GM23338 (cell line): ENCODE measurements at regions not wholly inside any gene's neighbourhood (a gene's known extent, or its start where the extent isn't known, plus 50 kb on each side); places are given as distances from the start of the nearest gene placed in this dataset.

ENCODE experiments used
- ATAC-seq: fragments of 200-7000 bp; cut with Tn5 transposase; 3 replicates; pipeline ENCODE4 v1.9.1; 2020
- DNase-seq: peaks from one replicate; pipeline ENCODE4 v3.0.0-alpha.2; 2015; ENCODE audit warnings: low spot score
- H2AFZ ChIP-seq: fragments of 200-600 bp; sonication (generic); 2 replicates; pipeline ENCODE4 v1.8.0; 2016; ENCODE audit warnings: antibody characterized with exemption, mild to moderate bottlenecking, moderate library complexity
- H3F3A ChIP-seq: fragments of 200-600 bp; sonication (generic); replicated peaks from 2 replicates; pipeline ENCODE4 v1.8.0; 2017; ENCODE audit warnings: antibody characterized with exemption, mixed run types, low read depth
- H3K27ac ChIP-seq: fragments of 200-600 bp; sonication (generic); 2 replicates; pipeline ENCODE4 v1.6.1; 2016; ENCODE audit warnings: low read depth
- H3K27me3 ChIP-seq: fragments of 200-600 bp; sonication (generic); 2 replicates; pipeline ENCODE4 v1.8.0; 2016; ENCODE audit warnings: mild to moderate bottlenecking, mixed run types, moderate library complexity; ENCODE audit not compliant: insufficient read depth
- H3K36me3 ChIP-seq: fragments of 200-600 bp; sonication (generic); 2 replicates; pipeline ENCODE4 v1.8.0; 2016; ENCODE audit warnings: mild to moderate bottlenecking; ENCODE audit not compliant: insufficient read depth
- H3K4me1 ChIP-seq: fragments of 200-600 bp; sonication (generic); 2 replicates; pipeline ENCODE4 v1.8.0; 2016; ENCODE audit warnings: mild to moderate bottlenecking, moderate library complexity; ENCODE audit not compliant: insufficient read depth
- H3K4me2 ChIP-seq: fragments of 200-600 bp; sonication (generic); 2 replicates; pipeline ENCODE4 v1.7.1; 2017; ENCODE audit warnings: mixed run types
- H3K4me3 ChIP-seq: fragments of 200-600 bp; sonication (generic); 2 replicates; pipeline ENCODE4 v1.6.1; 2016; ENCODE audit warnings: mixed run types
- H3K79me2 ChIP-seq: fragments of 200-600 bp; sonication (generic); replicated peaks from 2 replicates; pipeline ENCODE4 v1.8.0; 2017; ENCODE audit warnings: mild to moderate bottlenecking; ENCODE audit not compliant: insufficient read depth
- H3K9me2 ChIP-seq: fragments of 200-600 bp; sonication (generic); 2 replicates; pipeline ENCODE4 v1.8.0; 2017; ENCODE audit not compliant: insufficient read depth
- H4K20me1 ChIP-seq: fragments of 200-600 bp; sonication (generic); replicated peaks from 2 replicates; pipeline ENCODE4 v1.8.0; 2017; ENCODE audit warnings: mild to moderate bottlenecking; ENCODE audit not compliant: insufficient read depth
- H3K27ac Mint-ChIP-seq: 2 replicates; pipeline ENCODE4 v1.8.0; 2020; ENCODE audit warnings: inconsistent platforms, mild to moderate bottlenecking, moderate library complexity, mixed read lengths
- H3K27me3 Mint-ChIP-seq: 3 replicates; pipeline ENCODE4 v1.8.0; 2022; ENCODE audit warnings: low read depth, mild to moderate bottlenecking, moderate library complexity, mixed read lengths, inconsistent platforms; ENCODE audit not compliant: insufficient read depth, poor library complexity
- H3K36me3 Mint-ChIP-seq: 3 replicates; pipeline ENCODE4 v1.8.0; 2021; ENCODE audit warnings: low read depth, mild to moderate bottlenecking, inconsistent platforms, moderate library complexity, mixed read lengths
- H3K4me1 Mint-ChIP-seq: 3 replicates; pipeline ENCODE4 v1.8.0; 2020; ENCODE audit warnings: mild to moderate bottlenecking, inconsistent platforms, mixed read lengths
- H3K4me3 Mint-ChIP-seq: 3 replicates; pipeline ENCODE4 v1.8.0; 2021; ENCODE audit warnings: moderate library complexity, mild to moderate bottlenecking, inconsistent platforms, mixed read lengths
- H3K9me3 Mint-ChIP-seq: 3 replicates; pipeline ENCODE4 v1.8.0; 2020; ENCODE audit warnings: moderate library complexity, mild to moderate bottlenecking, inconsistent platforms, mixed read lengths
- CREB1 ChIP-seq: fragments of 250-450 bp; sonication (Bioruptor Pico); IDR thresholded peaks from 2 replicates; pipeline ENCODE4 v1.5.0; 2020; ENCODE audit warnings: low read depth, mild to moderate bottlenecking, moderate library complexity
- EZH2 ChIP-seq: fragments of 200-600 bp; sonication (generic); IDR thresholded peaks from one replicate; pipeline ENCODE4 v1.8.0; 2017; ENCODE audit warnings: antibody characterized with exemption, mild to moderate bottlenecking, low read depth; ENCODE audit not compliant: unreplicated experiment
- JUNB ChIP-seq: IDR thresholded peaks from one replicate; pipeline ENCODE4 v1.6.1; 2016; ENCODE audit warnings: antibody characterized with exemption; ENCODE audit not compliant: unreplicated experiment
- NANOG ChIP-seq: IDR thresholded peaks from 2 replicates; pipeline ENCODE4 v1.6.1; 2016; ENCODE audit warnings: antibody characterized with exemption, borderline replicate concordance
- POLR2AphosphoS5 ChIP-seq: IDR thresholded peaks from 2 replicates; pipeline ENCODE4 v1.6.1; 2016; ENCODE audit warnings: antibody characterized with exemption, low read depth
- STAT1 ChIP-seq: IDR thresholded peaks from one replicate; pipeline ENCODE4 v1.6.1; 2016; ENCODE audit warnings: antibody characterized with exemption; ENCODE audit not compliant: unreplicated experiment
- ZNF114 ChIP-seq: fragments of 250-450 bp; sonication (Bioruptor Pico); IDR thresholded peaks from 2 replicates; pipeline ENCODE4 v1.5.0; 2020; ENCODE audit warnings: mild to moderate bottlenecking, moderate library complexity
- ZNF331 ChIP-seq: fragments of 250-450 bp; sonication (Bioruptor Pico); IDR thresholded peaks from 2 replicates; pipeline ENCODE4 v1.5.0; 2020; ENCODE audit warnings: low read depth, mild to moderate bottlenecking, moderate library complexity
- TF ChIP-seq, protein P1 (sequence below): fragments of 250-450 bp; sonication (Bioruptor Pico); IDR thresholded peaks from 2 replicates; pipeline ENCODE4 v1.5.0; 2020; ENCODE audit warnings: mild to moderate bottlenecking, moderate library complexity
- TF ChIP-seq, protein P2 (sequence below): IDR thresholded peaks from 2 replicates; pipeline ENCODE4 v1.6.1; 2016; ENCODE audit warnings: antibody characterized with exemption

DNA sequence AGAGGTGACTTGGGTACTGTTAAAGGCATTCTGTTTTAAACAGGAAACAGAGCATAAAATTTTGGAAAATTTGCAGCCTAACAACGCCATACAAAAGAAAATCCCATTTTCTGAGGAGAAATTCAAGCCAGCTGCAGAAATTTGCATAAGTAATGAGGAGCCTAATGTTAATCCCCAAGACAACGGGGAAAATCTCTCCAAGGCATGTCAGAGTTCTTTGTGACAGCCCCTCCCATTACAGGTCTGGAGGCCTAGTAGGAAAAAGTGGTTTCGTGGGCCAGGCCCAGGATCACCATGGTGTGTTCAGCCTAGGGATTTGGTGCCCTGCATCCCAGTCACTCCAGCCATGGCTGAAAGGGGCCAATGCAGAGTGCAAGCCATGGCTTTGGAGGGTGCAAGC, 1333.1 kb upstream of the TENM4 start (continued):
- TF ChIP-seq, protein P1, sequence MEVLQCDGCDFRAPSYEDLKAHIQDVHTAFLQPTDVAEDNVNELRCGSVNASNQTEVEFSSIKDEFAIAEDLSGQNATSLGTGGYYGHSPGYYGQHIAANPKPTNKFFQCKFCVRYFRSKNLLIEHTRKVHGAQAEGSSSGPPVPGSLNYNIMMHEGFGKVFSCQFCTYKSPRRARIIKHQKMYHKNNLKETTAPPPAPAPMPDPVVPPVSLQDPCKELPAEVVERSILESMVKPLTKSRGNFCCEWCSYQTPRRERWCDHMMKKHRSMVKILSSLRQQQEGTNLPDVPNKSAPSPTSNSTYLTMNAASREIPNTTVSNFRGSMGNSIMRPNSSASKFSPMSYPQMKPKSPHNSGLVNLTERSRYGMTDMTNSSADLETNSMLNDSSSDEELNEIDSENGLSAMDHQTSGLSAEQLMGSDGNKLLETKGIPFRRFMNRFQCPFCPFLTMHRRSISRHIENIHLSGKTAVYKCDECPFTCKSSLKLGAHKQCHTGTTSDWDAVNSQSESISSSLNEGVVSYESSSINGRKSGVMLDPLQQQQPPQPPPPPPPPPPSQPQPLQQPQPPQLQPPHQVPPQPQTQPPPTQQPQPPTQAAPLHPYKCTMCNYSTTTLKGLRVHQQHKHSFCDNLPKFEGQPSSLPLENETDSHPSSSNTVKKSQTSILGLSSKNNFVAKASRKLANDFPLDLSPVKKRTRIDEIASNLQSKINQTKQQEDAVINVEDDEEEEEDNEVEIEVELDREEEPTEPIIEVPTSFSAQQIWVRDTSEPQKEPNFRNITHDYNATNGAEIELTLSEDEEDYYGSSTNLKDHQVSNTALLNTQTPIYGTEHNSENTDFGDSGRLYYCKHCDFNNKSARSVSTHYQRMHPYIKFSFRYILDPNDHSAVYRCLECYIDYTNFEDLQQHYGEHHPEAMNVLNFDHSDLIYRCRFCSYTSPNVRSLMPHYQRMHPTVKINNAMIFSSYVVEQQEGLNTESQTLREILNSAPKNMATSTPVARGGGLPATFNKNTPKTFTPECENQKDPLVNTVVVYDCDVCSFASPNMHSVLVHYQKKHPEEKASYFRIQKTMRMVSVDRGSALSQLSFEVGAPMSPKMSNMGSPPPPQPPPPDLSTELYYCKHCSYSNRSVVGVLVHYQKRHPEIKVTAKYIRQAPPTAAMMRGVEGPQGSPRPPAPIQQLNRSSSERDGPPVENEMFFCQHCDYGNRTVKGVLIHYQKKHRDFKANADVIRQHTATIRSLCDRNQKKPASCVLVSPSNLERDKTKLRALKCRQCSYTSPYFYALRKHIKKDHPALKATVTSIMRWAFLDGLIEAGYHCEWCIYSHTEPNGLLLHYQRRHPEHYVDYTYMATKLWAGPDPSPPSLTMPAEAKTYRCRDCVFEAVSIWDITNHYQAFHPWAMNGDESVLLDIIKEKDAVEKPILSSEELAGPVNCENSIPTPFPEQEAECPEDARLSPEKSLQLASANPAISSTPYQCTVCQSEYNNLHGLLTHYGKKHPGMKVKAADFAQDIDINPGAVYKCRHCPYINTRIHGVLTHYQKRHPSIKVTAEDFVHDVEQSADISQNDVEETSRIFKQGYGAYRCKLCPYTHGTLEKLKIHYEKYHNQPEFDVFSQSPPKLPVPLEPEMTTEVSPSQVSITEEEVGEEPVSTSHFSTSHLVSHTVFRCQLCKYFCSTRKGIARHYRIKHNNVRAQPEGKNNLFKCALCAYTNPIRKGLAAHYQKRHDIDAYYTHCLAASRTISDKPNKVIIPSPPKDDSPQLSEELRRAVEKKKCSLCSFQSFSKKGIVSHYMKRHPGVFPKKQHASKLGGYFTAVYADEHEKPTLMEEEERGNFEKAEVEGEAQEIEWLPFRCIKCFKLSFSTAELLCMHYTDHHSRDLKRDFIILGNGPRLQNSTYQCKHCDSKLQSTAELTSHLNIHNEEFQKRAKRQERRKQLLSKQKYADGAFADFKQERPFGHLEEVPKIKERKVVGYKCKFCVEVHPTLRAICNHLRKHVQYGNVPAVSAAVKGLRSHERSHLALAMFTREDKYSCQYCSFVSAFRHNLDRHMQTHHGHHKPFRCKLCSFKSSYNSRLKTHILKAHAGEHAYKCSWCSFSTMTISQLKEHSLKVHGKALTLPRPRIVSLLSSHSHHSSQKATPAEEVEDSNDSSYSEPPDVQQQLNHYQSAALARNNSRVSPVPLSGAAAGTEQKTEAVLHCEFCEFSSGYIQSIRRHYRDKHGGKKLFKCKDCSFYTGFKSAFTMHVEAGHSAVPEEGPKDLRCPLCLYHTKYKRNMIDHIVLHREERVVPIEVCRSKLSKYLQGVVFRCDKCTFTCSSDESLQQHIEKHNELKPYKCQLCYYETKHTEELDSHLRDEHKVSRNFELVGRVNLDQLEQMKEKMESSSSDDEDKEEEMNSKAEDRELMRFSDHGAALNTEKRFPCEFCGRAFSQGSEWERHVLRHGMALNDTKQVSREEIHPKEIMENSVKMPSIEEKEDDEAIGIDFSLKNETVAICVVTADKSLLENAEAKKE (CRISPR knock-in tag), result no peak
- no peak for TF ChIP-seq CREB1 (CRISPR knock-in tag)

DNA sequence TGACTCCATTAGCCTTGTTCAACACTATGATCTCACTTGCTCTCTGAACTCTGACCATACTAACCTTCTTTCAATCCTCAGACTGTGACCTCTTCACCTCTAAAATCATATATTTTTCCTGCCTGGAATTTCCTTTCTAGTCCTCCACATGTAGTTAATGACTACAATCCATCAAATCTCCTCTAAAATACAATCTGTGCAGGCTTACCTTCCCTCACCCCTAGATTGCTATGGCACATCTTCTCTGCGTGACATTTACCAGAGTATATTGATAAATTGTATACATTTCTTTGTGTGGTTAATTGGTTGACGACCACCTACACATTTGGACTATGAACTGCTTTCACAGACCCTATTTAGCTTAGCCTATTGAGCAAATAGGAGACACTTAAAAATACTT, 1330.2 kb upstream of the TENM4 start:
- Mint-ChIP-seq H3K27me3 (no peaks in the 10 kb centered on the region), H3K4me1 (peaks cover 12% of the 10 kb centered on the region; the same call in 2 of the 3 replicates), H3K36me3 (no peaks in the 10 kb centered on the region), H3K4me3 (no peak overlapping the region), H3K27ac (no peak overlapping the region), H3K9me3 (peaks cover 5% of the 10 kb centered on the region; the same call in 2 of the 3 replicates)
- Histone ChIP-seq H4K20me1 (no peaks in the 10 kb centered on the region), H3K27ac (no peak overlapping the region), H3K4me1 (no peaks in the 10 kb centered on the region), H3K9me2 (peaks cover 12% of the 10 kb centered on the region), H3K27me3 (no peaks in the 10 kb centered on the region), H3K4me3 (no peak overlapping the region), H3K4me2 (no peak overlapping the region), H3F3A (no peaks in the 10 kb centered on the region), H3K79me2 (no peaks in the 10 kb centered on the region), H2AFZ (no peak overlapping the region), H3K36me3 (no peaks in the 10 kb centered on the region)
- DNase-seq, result no peak
- TF ChIP-seq, protein P2, sequence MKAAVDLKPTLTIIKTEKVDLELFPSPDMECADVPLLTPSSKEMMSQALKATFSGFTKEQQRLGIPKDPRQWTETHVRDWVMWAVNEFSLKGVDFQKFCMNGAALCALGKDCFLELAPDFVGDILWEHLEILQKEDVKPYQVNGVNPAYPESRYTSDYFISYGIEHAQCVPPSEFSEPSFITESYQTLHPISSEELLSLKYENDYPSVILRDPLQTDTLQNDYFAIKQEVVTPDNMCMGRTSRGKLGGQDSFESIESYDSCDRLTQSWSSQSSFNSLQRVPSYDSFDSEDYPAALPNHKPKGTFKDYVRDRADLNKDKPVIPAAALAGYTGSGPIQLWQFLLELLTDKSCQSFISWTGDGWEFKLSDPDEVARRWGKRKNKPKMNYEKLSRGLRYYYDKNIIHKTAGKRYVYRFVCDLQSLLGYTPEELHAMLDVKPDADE, result no peak
- TF ChIP-seq ZNF331 (CRISPR knock-in tag) (no peak), STAT1 (no peak), ZNF114 (CRISPR knock-in tag) (no peak), POLR2AphosphoS5 (no peak), EZH2 (no peak), JUNB (no peak), NANOG (no peak)
- ATAC-seq, result no peak
